ENCODE measurements at regions not wholly inside any gene's neighbourhood (a gene's known extent, or its start where the extent isn't known, plus 50 kb on each side); places are given as distances from the start of the nearest gene placed in this dataset.

GRCh38 chr5:68423154-68423811 is 207.7 kb downstream of the PIK3R1 start:
- no peak overlapping the region for H3K4me3 ChIP-seq (ENCODE audit: low read length in 3 of 3)
- TF ChIP-seq, protein P1, sequence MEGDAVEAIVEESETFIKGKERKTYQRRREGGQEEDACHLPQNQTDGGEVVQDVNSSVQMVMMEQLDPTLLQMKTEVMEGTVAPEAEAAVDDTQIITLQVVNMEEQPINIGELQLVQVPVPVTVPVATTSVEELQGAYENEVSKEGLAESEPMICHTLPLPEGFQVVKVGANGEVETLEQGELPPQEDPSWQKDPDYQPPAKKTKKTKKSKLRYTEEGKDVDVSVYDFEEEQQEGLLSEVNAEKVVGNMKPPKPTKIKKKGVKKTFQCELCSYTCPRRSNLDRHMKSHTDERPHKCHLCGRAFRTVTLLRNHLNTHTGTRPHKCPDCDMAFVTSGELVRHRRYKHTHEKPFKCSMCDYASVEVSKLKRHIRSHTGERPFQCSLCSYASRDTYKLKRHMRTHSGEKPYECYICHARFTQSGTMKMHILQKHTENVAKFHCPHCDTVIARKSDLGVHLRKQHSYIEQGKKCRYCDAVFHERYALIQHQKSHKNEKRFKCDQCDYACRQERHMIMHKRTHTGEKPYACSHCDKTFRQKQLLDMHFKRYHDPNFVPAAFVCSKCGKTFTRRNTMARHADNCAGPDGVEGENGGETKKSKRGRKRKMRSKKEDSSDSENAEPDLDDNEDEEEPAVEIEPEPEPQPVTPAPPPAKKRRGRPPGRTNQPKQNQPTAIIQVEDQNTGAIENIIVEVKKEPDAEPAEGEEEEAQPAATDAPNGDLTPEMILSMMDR (IDR thresholded peaks at IDR 0.05; ENCODE audit: borderline replicate concordance, extremely low read depth, insufficient read depth): no peak
- DNase-seq: no peak
- H3K36me3 ChIP-seq (ENCODE audit: control insufficient read depth in 2 of 3, insufficient read depth in 3 of 3, low read length in 3 of 3): no peaks in the 10 kb centered on the region
- intact Hi-C loops (cut with DNase I): no loop called here
- no peak overlapping the region for H3K27ac ChIP-seq (ENCODE audit: low read depth in 2 of 2, low read length in 2 of 2)
- H3K9ac ChIP-seq (ENCODE audit: low read length in 3 of 3): no peak overlapping the region
- H3K27me3 ChIP-seq (ENCODE audit: control insufficient read depth, insufficient read depth, low read length): no peaks in the 10 kb centered on the region
- H3K4me1 ChIP-seq (ENCODE audit: control insufficient read depth in 2 of 3, insufficient read depth in 2 of 3, low read depth in 1 of 3, low read length in 3 of 3): peaks cover 0 to 24% (median 14%) of the 10 kb centered on the region in 3 donors
- FAIRE-seq: no peak
- no peaks in the 10 kb centered on the region for H3K9me3 ChIP-seq (ENCODE audit: control insufficient read depth in 2 of 3, insufficient read depth in 1 of 3, low read length in 3 of 3)

DNA sequence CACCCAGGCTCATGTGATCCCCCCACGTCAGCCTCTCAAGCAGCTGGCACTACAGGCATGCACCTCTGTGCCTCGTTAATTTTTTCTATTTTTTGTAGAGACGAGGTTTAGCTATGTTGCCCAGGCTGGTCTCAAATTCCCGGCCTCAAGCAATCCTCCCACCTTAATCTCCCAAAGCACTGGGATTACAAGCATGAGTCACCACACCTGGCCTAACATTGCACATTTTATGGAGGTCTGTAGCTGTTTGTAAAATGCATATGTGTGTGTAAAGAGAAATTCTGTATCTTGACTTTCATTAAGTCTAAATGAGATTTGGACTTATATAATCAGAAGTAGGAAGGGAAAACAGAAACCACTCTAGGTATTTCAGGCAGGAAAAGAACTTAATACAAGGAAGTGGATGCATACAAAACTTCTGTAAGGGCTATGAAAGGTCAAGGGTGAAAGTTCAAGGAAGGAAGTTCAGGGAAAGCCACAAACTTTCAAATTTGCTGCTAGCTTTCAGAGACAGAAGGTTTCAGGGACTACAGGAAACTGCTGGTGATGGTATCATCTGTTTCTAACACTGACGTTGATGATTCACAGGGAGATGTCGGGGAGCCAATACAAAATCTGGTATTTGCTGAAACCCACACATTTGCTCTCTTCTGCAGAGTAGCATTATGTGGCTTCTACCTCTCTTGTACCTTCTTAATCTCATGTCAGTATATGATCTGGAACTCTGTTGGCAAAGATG is 209.4 kb downstream of the PIK3R1 start:
- H3K36me3 ChIP-seq (ENCODE audit: control insufficient read depth in 2 of 3, insufficient read depth in 3 of 3, low read length in 3 of 3): no peaks in the 10 kb centered on the region
- intact Hi-C loops (cut with DNase I): no loop called here
- no peak for DNase-seq
- no peaks in the 10 kb centered on the region for H3K27me3 ChIP-seq (ENCODE audit: control insufficient read depth, insufficient read depth, low read length)
- no peaks in the 10 kb centered on the region for H3K9me3 ChIP-seq (ENCODE audit: control insufficient read depth in 2 of 3, insufficient read depth in 1 of 3, low read length in 3 of 3)
- H3K27ac ChIP-seq (ENCODE audit: low read depth in 2 of 2, low read length in 2 of 2): no peak overlapping the region
- TF ChIP-seq, protein P1 (IDR thresholded peaks at IDR 0.05; ENCODE audit: borderline replicate concordance, extremely low read depth, insufficient read depth): no peak
- no peak overlapping the region for H3K4me3 ChIP-seq (ENCODE audit: low read length in 3 of 3)
- FAIRE-seq: no peak
- no peak overlapping the region for H3K9ac ChIP-seq (ENCODE audit: low read length in 3 of 3)
- peaks cover 0 to 12% (median 11%) of the 10 kb centered on the region in 3 donors for H3K4me1 ChIP-seq (ENCODE audit: control insufficient read depth in 2 of 3, insufficient read depth in 2 of 3, low read depth in 1 of 3, low read length in 3 of 3)

DNA sequence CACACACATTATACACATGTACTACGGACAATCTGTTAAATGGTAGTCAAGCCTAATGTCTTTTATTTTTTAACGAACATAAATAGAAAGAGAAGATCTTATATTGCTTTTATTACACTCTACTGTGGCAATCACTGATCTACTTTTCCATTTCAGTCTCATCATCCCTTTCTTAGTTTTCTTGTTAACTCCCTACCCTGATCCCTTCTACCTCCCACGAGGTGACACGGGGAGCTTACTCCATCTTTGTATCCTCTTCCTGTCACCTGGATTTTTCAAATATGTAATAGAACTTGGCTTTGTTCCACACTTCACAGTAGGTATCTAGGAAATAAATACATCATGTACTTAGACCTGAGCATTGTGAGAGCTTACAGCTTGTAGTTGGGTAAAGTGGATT is 211.0 kb downstream of the PIK3R1 start:
- no peaks in the 10 kb centered on the region for H3K9me3 ChIP-seq (ENCODE audit: control insufficient read depth in 2 of 3, insufficient read depth in 1 of 3, low read length in 3 of 3)
- DNase-seq: no peak
- intact Hi-C loops (cut with DNase I): no loop called here
- FAIRE-seq: no peak
- no peaks in the 10 kb centered on the region for H3K27me3 ChIP-seq (ENCODE audit: control insufficient read depth, insufficient read depth, low read length)
- no peak overlapping the region for H3K27ac ChIP-seq (ENCODE audit: low read depth in 2 of 2, low read length in 2 of 2)
- TF ChIP-seq, protein P1 (IDR thresholded peaks at IDR 0.05; ENCODE audit: borderline replicate concordance, extremely low read depth, insufficient read depth): no peak
- no peaks in the 10 kb centered on the region for H3K36me3 ChIP-seq (ENCODE audit: control insufficient read depth in 2 of 3, insufficient read depth in 3 of 3, low read length in 3 of 3)
- peaks cover 0 to 8% (median 4%) of the 10 kb centered on the region in 3 donors for H3K4me1 ChIP-seq (ENCODE audit: control insufficient read depth in 2 of 3, insufficient read depth in 2 of 3, low read depth in 1 of 3, low read length in 3 of 3)
- H3K4me3 ChIP-seq (ENCODE audit: low read length in 3 of 3): no peak overlapping the region
- no peak overlapping the region for H3K9ac ChIP-seq (ENCODE audit: low read length in 3 of 3)

Data from kidney (tissue), 13 donors.